Stomach (tissue), 8 donors: ENCODE measurements at regions not wholly inside any gene's neighbourhood (a gene's known extent, or its start where the extent isn't known, plus 50 kb on each side); places are given as distances from the start of the nearest gene placed in this dataset.

Experiments used
- DNase-seq, 2 donors: peaks; one replicate each; pipeline versions ENCODE4 v3.0.0 to v3.0.0-alpha.2; 2013 to 2019
- H3K27ac ChIP-seq, 5 donors: fragments of 200-600 bp in 4 of 5; sonication (generic) in 4 of 5; one replicate each; pipeline ENCODE4 v1.5.1; 2013 to 2019; ENCODE audit warnings: mild to moderate bottlenecking in 1 of 5, moderate library complexity in 1 of 5
- H3K27me3 ChIP-seq, 3 donors: fragments of 200-600 bp; sonication (generic); one replicate each; pipeline ENCODE4 v1.5.1; 2017 to 2019; ENCODE audit warnings: mixed run types in 1 of 3
- H3K36me3 ChIP-seq, 4 donors: fragments of 200-600 bp; sonication (generic); 1 replicate in 3 of 4; 2 replicates in 1 of 4; pipeline ENCODE4 v1.5.1; 2016 to 2019
- H3K4me1 ChIP-seq, 4 donors: fragments of 200-600 bp; sonication (generic); one replicate each; pipeline ENCODE4 v1.5.1; 2016 to 2019
- H3K4me3 ChIP-seq, 4 donors: fragments of 200-600 bp; sonication (generic) in 3 of 4; one replicate each; pipeline ENCODE4 v1.5.1; 2016 to 2019; ENCODE audit warnings: mild to moderate bottlenecking in 1 of 4
- H3K9me3 ChIP-seq, 4 donors: fragments of 200-600 bp; sonication (generic); one replicate each; pipeline ENCODE4 v1.5.1; 2016 to 2019
- CTCF ChIP-seq, 7 experiments: fragments of 450-650 bp in 4 of 7; fragments of 200-600 bp in 3 of 7; sonication (generic) in 3 of 7; IDR thresholded peaks; one replicate each; pipeline ENCODE4 v1.5.1; 2016 to 2019; ENCODE audit warnings: antibody characterized with exemption in 7 of 7, control low read depth in 2 of 7, mild to moderate bottlenecking in 1 of 7
- EP300 ChIP-seq: sonication (generic); formaldehyde crosslinking; IDR thresholded peaks from one replicate; pipeline ENCODE4 v1.6.1; 2017; ENCODE audit warnings: antibody characterized with exemption
- POLR2A ChIP-seq, 4 donors: fragments of 450-650 bp; IDR thresholded peaks; one replicate each; pipeline ENCODE4 v1.6.1; 2016; ENCODE audit warnings: antibody characterized with exemption in 4 of 4, control low read depth in 2 of 4, mild to moderate bottlenecking in 1 of 4, moderate library complexity in 1 of 4
- POLR2AphosphoS5 ChIP-seq, 3 donors: sonication (generic); formaldehyde crosslinking; IDR thresholded peaks; one replicate each; pipeline ENCODE4 v1.6.1; 2016; ENCODE audit warnings: antibody characterized with exemption in 3 of 3
- WGBS, 5 donors: extraction: QIAGEN DNeasy Blood & Tissue Kit in 3 of 5; methylation state at CpG; one replicate each; pipeline versions ENCODE4 v1.1.5 to v1.1.7; 2013 to 2018; 5-methylcytosine and 5-hydroxymethylcytosine counted together
- intact Hi-C: fragments of 100-400 bp; cut with DNase I; formaldehyde crosslinking; loops from one replicate; pipeline ENCODE4 v1.15.1; 2023; ENCODE audit warnings: low total_unique reads
- donor health status: healthy with polysubstance abuse.
- donor health status: Bipolar disorder and iron deficiency.
- donor health status: healthy.

GRCh38 chr3:73206030-73206429 lies 144.6 kb downstream of the EBLN2 start:
- intact Hi-C loops, result no loop called here
- no peak overlapping the region for H3K4me3 ChIP-seq
- H3K36me3 ChIP-seq, result no peaks in the 10 kb centered on the region
- no peak for TF ChIP-seq POLR2A (IDR thresholded peaks at IDR 0.05)
- TF ChIP-seq POLR2AphosphoS5 (IDR thresholded peaks at IDR 0.05), result no peak
- no peak for TF ChIP-seq CTCF (IDR thresholded peaks at IDR 0.05)
- TF ChIP-seq EP300, result no peak
- WGBS, 5 donors, result 83 to 95% (median 92%) methylated on average over 5 of the region's 5 CpGs
- DNase-seq, result no peak
- H3K9me3 ChIP-seq, result no peaks in the 10 kb centered on the region
- H3K4me1 ChIP-seq, result no peaks in the 10 kb centered on the region
- H3K27me3 ChIP-seq, result no peaks in the 10 kb centered on the region
- H3K27ac ChIP-seq, result no peak overlapping the region

- no peak for DNase-seq
- Histone ChIP-seq H3K27me3 (no peaks in the 10 kb centered on the region), H3K27ac (no peak overlapping the region), H3K4me3 (no peak overlapping the region), H3K36me3 (no peaks in the 10 kb centered on the region), H3K9me3 (no peaks in the 10 kb centered on the region), H3K4me1 (no peaks in the 10 kb centered on the region)
- intact Hi-C loops, result no loop called here
- 75 to 83% (median 81%) methylated on average over 3 of the region's 3 CpGs for WGBS, 5 donors
- no peak for TF ChIP-seq POLR2A (IDR thresholded peaks at IDR 0.05)
- TF ChIP-seq EP300, result no peak
- TF ChIP-seq POLR2AphosphoS5 (IDR thresholded peaks at IDR 0.05), result no peak
- TF ChIP-seq CTCF (IDR thresholded peaks at IDR 0.05), result no peak
Measured at GRCh38 chr3:73207946-73208440, 146.5 kb downstream of the EBLN2 start.

GRCh38 chr3:73210759-73211158 lies 149.3 kb downstream of the EBLN2 start:
- WGBS, 5 donors, result 81 to 94% (median 84%) methylated on average over 3 of the region's 3 CpGs
- intact Hi-C loops, result no loop called here

GRCh38 chr3:73212683-73213082 lies 151.2 kb downstream of the EBLN2 start:
- no peak for DNase-seq
- intact Hi-C loops, result no loop called here
- no peak for TF ChIP-seq CTCF (IDR thresholded peaks at IDR 0.05)
- TF ChIP-seq POLR2AphosphoS5 (IDR thresholded peaks at IDR 0.05), result no peak
- TF ChIP-seq POLR2A (IDR thresholded peaks at IDR 0.05), result no peak
- no peak for TF ChIP-seq EP300
- Histone ChIP-seq H3K27me3 (no peaks in the 10 kb centered on the region), H3K27ac (no peak overlapping the region), H3K36me3 (no peaks in the 10 kb centered on the region), H3K4me1 (no peaks in the 10 kb centered on the region), H3K9me3 (no peaks in the 10 kb centered on the region), H3K4me3 (no peak overlapping the region)
- WGBS, 5 donors, result 72 to 79% (median 77%) methylated on average over 3 of the region's 3 CpGs

More at GRCh38 chr3:73210759-73211158, 149.3 kb downstream of the EBLN2 start:
- Histone ChIP-seq H3K4me1 (no peaks in the 10 kb centered on the region), H3K9me3 (no peaks in the 10 kb centered on the region), H3K36me3 (no peaks in the 10 kb centered on the region), H3K27ac (no peak overlapping the region), H3K4me3 (no peak overlapping the region), H3K27me3 (no peaks in the 10 kb centered on the region)
- DNase-seq, result no peak
- TF ChIP-seq EP300 (no peak), POLR2AphosphoS5 (IDR thresholded peaks at IDR 0.05) (no peak), CTCF (IDR thresholded peaks at IDR 0.05) (no peak), POLR2A (IDR thresholded peaks at IDR 0.05) (no peak)
